Spleen (tissue), 7 donors: ENCODE measurements at regions not wholly inside any gene's neighbourhood (a gene's known extent, or its start where the extent isn't known, plus 50 kb on each side); places are given as distances from the start of the nearest gene placed in this dataset.

Experiments
- POLR2A ChIP-seq, 3 donors: fragments of 450-650 bp; IDR thresholded peaks; one replicate each; pipeline ENCODE4 v1.5.1; 2017; ENCODE audit warnings: antibody characterized with exemption in 3 of 3, mild to moderate bottlenecking in 1 of 3
- POLR2AphosphoS5 ChIP-seq, 3 donors: sonication (generic); formaldehyde crosslinking; IDR thresholded peaks; one replicate each; pipeline ENCODE4 v1.5.1; 2017; ENCODE audit warnings: antibody characterized with exemption in 3 of 3
- TF ChIP-seq, protein P1 (sequence below), 11 experiments: fragments of 200-600 bp in 7 of 11; fragments of 450-650 bp in 4 of 11; sonication (generic) in 4 of 11; IDR thresholded peaks in 8 of 11; conservative IDR thresholded peaks in 3 of 11; 1 replicate in 7 of 11; 2 replicates in 4 of 11; pipeline versions ENCODE4 v1.4.0 to v1.8.0; 2016 to 2021; ENCODE audit warnings: antibody characterized with exemption in 11 of 11, inconsistent platforms in 4 of 11, mild to moderate bottlenecking in 1 of 11
- donor health status: DM: no; HTN: no; CAD: no; lungs with moderate emphysema.
- donor health status: DM: no; HTN: no; CAD: no.
- donor health status: DM: no; HTN: no; CAD: no.

DNA sequence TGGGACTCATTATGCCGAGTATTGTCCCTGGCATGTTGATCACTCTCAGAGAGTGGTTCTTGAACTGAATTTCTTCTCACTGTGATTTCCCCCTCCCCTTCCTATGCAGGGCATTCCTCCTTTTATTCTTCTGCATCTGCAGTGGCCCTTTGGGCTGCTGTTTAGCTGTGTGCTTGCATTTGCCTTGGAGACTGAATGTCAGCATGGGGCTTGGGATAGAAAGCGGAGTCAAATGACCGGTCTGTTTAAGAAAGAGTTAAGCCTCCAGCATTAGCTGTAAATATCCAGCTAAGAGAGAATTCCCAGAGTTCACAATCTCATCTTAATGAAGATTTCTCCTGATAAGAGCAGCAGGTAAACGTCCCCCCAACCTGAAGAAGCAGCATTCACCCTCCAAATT, 65.6 kb upstream of the RMST start:
- TF ChIP-seq, protein P1, sequence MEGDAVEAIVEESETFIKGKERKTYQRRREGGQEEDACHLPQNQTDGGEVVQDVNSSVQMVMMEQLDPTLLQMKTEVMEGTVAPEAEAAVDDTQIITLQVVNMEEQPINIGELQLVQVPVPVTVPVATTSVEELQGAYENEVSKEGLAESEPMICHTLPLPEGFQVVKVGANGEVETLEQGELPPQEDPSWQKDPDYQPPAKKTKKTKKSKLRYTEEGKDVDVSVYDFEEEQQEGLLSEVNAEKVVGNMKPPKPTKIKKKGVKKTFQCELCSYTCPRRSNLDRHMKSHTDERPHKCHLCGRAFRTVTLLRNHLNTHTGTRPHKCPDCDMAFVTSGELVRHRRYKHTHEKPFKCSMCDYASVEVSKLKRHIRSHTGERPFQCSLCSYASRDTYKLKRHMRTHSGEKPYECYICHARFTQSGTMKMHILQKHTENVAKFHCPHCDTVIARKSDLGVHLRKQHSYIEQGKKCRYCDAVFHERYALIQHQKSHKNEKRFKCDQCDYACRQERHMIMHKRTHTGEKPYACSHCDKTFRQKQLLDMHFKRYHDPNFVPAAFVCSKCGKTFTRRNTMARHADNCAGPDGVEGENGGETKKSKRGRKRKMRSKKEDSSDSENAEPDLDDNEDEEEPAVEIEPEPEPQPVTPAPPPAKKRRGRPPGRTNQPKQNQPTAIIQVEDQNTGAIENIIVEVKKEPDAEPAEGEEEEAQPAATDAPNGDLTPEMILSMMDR (IDR thresholded peaks at IDR 0.05 in 8 of 11, conservative IDR thresholded peaks at IDR 0.05 in 3 of 11) = no peak
- TF ChIP-seq POLR2A (IDR thresholded peaks at IDR 0.05) = no peak
- no peak for TF ChIP-seq POLR2AphosphoS5 (IDR thresholded peaks at IDR 0.05)
